OCI-LY1 (cell line): ENCODE measurements at regions not wholly inside any gene's neighbourhood (a gene's known extent, or its start where the extent isn't known, plus 50 kb on each side); places are given as distances from the start of the nearest gene placed in this dataset.

Experiments used
- CTCF ChIP-seq: fragments of 200-600 bp; sonication (generic), shearing (Covaris generic); IDR thresholded peaks from 2 replicates; pipeline ENCODE4 v1.5.1; 2017; ENCODE audit warnings: mild to moderate bottlenecking, antibody characterized with exemption, low read length, moderate library complexity, mixed read lengths
- EZH2 ChIP-seq: fragments of 200-600 bp; sonication (generic), shearing (Covaris generic); IDR thresholded peaks from 2 replicates; pipeline ENCODE4 v1.8.0; 2017; ENCODE audit warnings: borderline replicate concordance, mixed run types, mild to moderate bottlenecking, antibody characterized with exemption, low read length, moderate library complexity, mixed read lengths

- TF ChIP-seq CTCF (no peak), EZH2 (no peak)
Observed at GRCh38 chr18:71942433-71942832, 601.7 kb downstream of the CBLN2 start.
